EH (cell line): ENCODE measurements at regions not wholly inside any gene's neighbourhood (a gene's known extent, or its start where the extent isn't known, plus 50 kb on each side); places are given as distances from the start of the nearest gene placed in this dataset.

Experiments
- DNase-seq: peaks from one replicate; pipeline ENCODE4 v3.0.0-alpha.2; 2015; ENCODE audit warnings: low read depth

- no peak for DNase-seq
Measured at GRCh38 chr2:147468349-147468748, 376.5 kb upstream of the ACVR2A start.

GRCh38 chr2:147467441-147467840 lies 377.4 kb upstream of the ACVR2A start:
- DNase-seq = no peak

- DNase-seq = no peak
Measured at GRCh38 chr2:147464737-147465357, 380.0 kb upstream of the ACVR2A start.

GRCh38 chr2:147463881-147464520 lies 380.8 kb upstream of the ACVR2A start:
- DNase-seq = no peak

- DNase-seq = no peak
Measured at GRCh38 chr2:147460155-147460554, 384.7 kb upstream of the ACVR2A start.

GRCh38 chr2:147456779-147457178 lies 388.1 kb upstream of the ACVR2A start:
- no peak for DNase-seq

- no peak for DNase-seq
Measured at GRCh38 chr2:147451902-147452515, 392.8 kb upstream of the ACVR2A start.

- no peak for DNase-seq
Measured at GRCh38 chr2:147450661-147451510, 393.9 kb upstream of the ACVR2A start.

GRCh38 chr2:147449323-147449991 lies 395.4 kb upstream of the ACVR2A start:
- DNase-seq = no peak

- no peak for DNase-seq
Measured at GRCh38 chr2:147442816-147443215, 402.0 kb upstream of the ACVR2A start.

GRCh38 chr2:147441182-147441581 lies 403.6 kb upstream of the ACVR2A start:
- DNase-seq = no peak

- DNase-seq = no peak
Measured at GRCh38 chr2:147440734-147441133, 404.1 kb upstream of the ACVR2A start.

- no peak for DNase-seq
Measured at GRCh38 chr2:147439986-147440385, 404.8 kb upstream of the ACVR2A start.

- DNase-seq = no peak
Measured at GRCh38 chr2:147438882-147439281, 405.9 kb upstream of the ACVR2A start.

GRCh38 chr2:147433822-147434221 lies 411.0 kb upstream of the ACVR2A start:
- DNase-seq = no peak

- no peak for DNase-seq
Measured at GRCh38 chr2:147430408-147430807, 414.4 kb upstream of the ACVR2A start.

GRCh38 chr2:147428120-147428747 lies 416.6 kb upstream of the ACVR2A start:
- DNase-seq = no peak

GRCh38 chr2:147425437-147426029 lies 419.3 kb upstream of the ACVR2A start:
- DNase-seq = no peak

GRCh38 chr2:147424766-147425165 lies 420.1 kb upstream of the ACVR2A start:
- DNase-seq = no peak

GRCh38 chr2:147420947-147421675 lies 423.7 kb upstream of the ACVR2A start:
- DNase-seq = no peak

- no peak for DNase-seq
Measured at GRCh38 chr2:147420517-147420916, 424.3 kb upstream of the ACVR2A start.
